ENCODE measurements at regions not wholly inside any gene's neighbourhood (a gene's known extent, or its start where the extent isn't known, plus 50 kb on each side); places are given as distances from the start of the nearest gene placed in this dataset.

DNA sequence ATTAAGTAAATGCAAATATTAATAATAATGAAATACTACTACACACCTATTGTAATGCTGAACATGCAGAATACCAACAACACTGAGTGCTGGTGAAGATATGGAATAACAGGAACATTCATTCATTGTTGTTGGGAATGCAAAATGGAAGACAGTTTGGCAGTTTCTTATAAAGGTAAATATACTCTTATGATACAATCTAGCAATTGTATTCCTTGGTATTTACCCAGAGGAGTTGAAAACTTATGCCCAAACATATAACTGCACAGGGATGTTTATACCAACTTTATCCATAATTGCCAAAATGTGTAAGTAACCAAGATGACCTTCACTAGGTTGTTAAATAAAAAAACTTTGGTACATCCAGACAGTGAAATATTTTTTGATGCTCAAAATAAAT, 636.8 kb downstream of the PRR16 start:
- TF ChIP-seq CTCF (IDR thresholded peaks at IDR 0.05) = no peak
- TF ChIP-seq POLR2A (IDR thresholded peaks at IDR 0.05) = no peak

All from heart left ventricle (tissue), 13 donors.